GM12891 (cell line): ENCODE measurements at regions not wholly inside any gene's neighbourhood (a gene's known extent, or its start where the extent isn't known, plus 50 kb on each side); places are given as distances from the start of the nearest gene placed in this dataset.

Experiments
- DNase-seq: peaks from one replicate; pipeline ENCODE4 v3.0.0; 2011; ENCODE audit warnings: low spot score; ENCODE audit not compliant: insufficient read length
- FAIRE-seq: peaks from 2 replicates; lab custom pipeline; 2011; peaks lifted over from hg19 to GRCh38; lab: Jason Lieb, UNC
- PAX5 ChIP-seq: IDR thresholded peaks from 2 replicates; pipeline ENCODE4 v1.6.1; 2011; ENCODE audit warnings: low read length, moderate library complexity, mild to moderate bottlenecking; ENCODE audit not compliant: insufficient read depth, severe bottlenecking
- POLR2A ChIP-seq: IDR thresholded peaks from 2 replicates; pipeline ENCODE4 v1.6.1; 2011; ENCODE audit warnings: low read depth, low read length, control low read depth
- POLR2AphosphoS5 ChIP-seq: IDR thresholded peaks from 2 replicates; pipeline ENCODE4 v1.6.1; 2011; ENCODE audit warnings: low read depth, low read length, control low read depth
- POU2F2 ChIP-seq: IDR thresholded peaks from 2 replicates; pipeline ENCODE4 v1.6.1; 2011; ENCODE audit warnings: low read depth, mild to moderate bottlenecking, control low read depth, low read length, moderate library complexity
- SPI1 ChIP-seq: IDR thresholded peaks from 2 replicates; pipeline ENCODE4 v1.6.1; 2011; ENCODE audit warnings: low read depth, low read length, control low read depth
- TAF1 ChIP-seq: IDR thresholded peaks from 2 replicates; pipeline ENCODE4 v1.6.1; 2011; ENCODE audit warnings: low read depth, low read length, control low read depth

- TF ChIP-seq SPI1 = no peak
- TF ChIP-seq POLR2AphosphoS5 = no peak
- TF ChIP-seq PAX5 = no peak
- TF ChIP-seq TAF1 = no peak
- TF ChIP-seq POLR2A = no peak
- no peak for TF ChIP-seq POU2F2
- no peak for DNase-seq
- FAIRE-seq = no peak
Observed at GRCh38 chr17:53092072-53092471, 730.7 kb upstream of the KIF2B start.

- no peak for TF ChIP-seq PAX5
- no peak for TF ChIP-seq TAF1
- no peak for TF ChIP-seq POU2F2
- TF ChIP-seq POLR2AphosphoS5 = no peak
- no peak for TF ChIP-seq POLR2A
- no peak for TF ChIP-seq SPI1
- FAIRE-seq = no peak
- no peak for DNase-seq
Observed at GRCh38 chr17:53090770-53091169, 732.0 kb upstream of the KIF2B start.

GRCh38 chr17:53088481-53088880 lies 734.2 kb upstream of the KIF2B start:
- FAIRE-seq (no peak), DNase-seq (no peak)
- TF ChIP-seq SPI1 (no peak), PAX5 (no peak), POLR2AphosphoS5 (no peak), POU2F2 (no peak), TAF1 (no peak), POLR2A (no peak)

- DNase-seq = no peak
- FAIRE-seq = no peak
- no peak for TF ChIP-seq PAX5
- no peak for TF ChIP-seq TAF1
- no peak for TF ChIP-seq POLR2AphosphoS5
- TF ChIP-seq SPI1 = no peak
- no peak for TF ChIP-seq POU2F2
- TF ChIP-seq POLR2A = no peak
Observed at GRCh38 chr17:53061446-53061845, 761.3 kb upstream of the KIF2B start.

- FAIRE-seq (no peak), DNase-seq (no peak)
- TF ChIP-seq POLR2AphosphoS5 (no peak), POLR2A (no peak), PAX5 (no peak), TAF1 (no peak), POU2F2 (no peak), SPI1 (no peak)
Observed at GRCh38 chr17:53058031-53058430, 764.7 kb upstream of the KIF2B start.

- no peak for FAIRE-seq
- no peak for TF ChIP-seq SPI1
- TF ChIP-seq TAF1 = no peak
- no peak for DNase-seq
Observed at GRCh38 chr17:53046781-53047180, 775.9 kb upstream of the KIF2B start.

- TF ChIP-seq TAF1 = no peak
- TF ChIP-seq POLR2AphosphoS5 = no peak
- no peak for TF ChIP-seq POU2F2
- no peak for TF ChIP-seq SPI1
- no peak for TF ChIP-seq POLR2A
- no peak for TF ChIP-seq PAX5
- FAIRE-seq (no peak), DNase-seq (no peak)
Observed at GRCh38 chr17:53039981-53040380, 782.7 kb upstream of the KIF2B start.

GRCh38 chr17:53033297-53033696 lies 789.4 kb upstream of the KIF2B start:
- DNase-seq (no peak), FAIRE-seq (no peak)
- TF ChIP-seq POLR2A = no peak
- TF ChIP-seq PAX5 = no peak
- TF ChIP-seq POLR2AphosphoS5 = no peak
- TF ChIP-seq SPI1 = no peak
- TF ChIP-seq POU2F2 = no peak
- no peak for TF ChIP-seq TAF1

GRCh38 chr17:53032861-53033271 lies 789.9 kb upstream of the KIF2B start:
- TF ChIP-seq POLR2A (no peak), PAX5 (no peak), TAF1 (no peak)
- FAIRE-seq (no peak), DNase-seq (no peak)

- no peak for FAIRE-seq
- TF ChIP-seq TAF1 (no peak), POLR2A (no peak), SPI1 (no peak), POU2F2 (no peak), POLR2AphosphoS5 (no peak), PAX5 (no peak)
- DNase-seq = no peak
Observed at GRCh38 chr17:53017227-53017626, 805.5 kb upstream of the KIF2B start.

- TF ChIP-seq PAX5 = no peak
- TF ChIP-seq TAF1 = no peak
- no peak for TF ChIP-seq POLR2AphosphoS5
- TF ChIP-seq POLR2A = no peak
- no peak for TF ChIP-seq POU2F2
- no peak for TF ChIP-seq SPI1
- DNase-seq (no peak), FAIRE-seq (no peak)
Observed at GRCh38 chr17:53016085-53016484, 806.6 kb upstream of the KIF2B start.
